GM23248 (cell line): ENCODE measurements at regions not wholly inside any gene's neighbourhood (a gene's known extent, or its start where the extent isn't known, plus 50 kb on each side); places are given as distances from the start of the nearest gene placed in this dataset.

Source experiments
- EZH2 ChIP-seq: fragments of 200-600 bp; sonication (generic); IDR thresholded peaks from 2 replicates; pipeline ENCODE4 v1.6.1; 2018; ENCODE audit warnings: antibody characterized with exemption, mild to moderate bottlenecking; ENCODE audit not compliant: insufficient read depth, poor library complexity, severe bottlenecking
- EZH2phosphoT487 ChIP-seq: fragments of 200-600 bp; sonication (generic); IDR thresholded peaks from 2 replicates; pipeline ENCODE4 v1.6.1; 2018; ENCODE audit warnings: antibody characterized with exemption, moderate library complexity, mild to moderate bottlenecking, low read depth; ENCODE audit not compliant: insufficient read depth

GRCh38 chr3:124267406-124267805 is 275.5 kb upstream of the ROPN1 start:
- TF ChIP-seq EZH2 = no peak
- no peak for TF ChIP-seq EZH2phosphoT487
